OCI-LY1 (cell line): ENCODE measurements at regions not wholly inside any gene's neighbourhood (a gene's known extent, or its start where the extent isn't known, plus 50 kb on each side); places are given as distances from the start of the nearest gene placed in this dataset.

Experiments
- H2AFZ ChIP-seq: fragments of 200-600 bp; sonication (generic), shearing (Covaris generic); 2 replicates; pipeline ENCODE4 v1.6.0; 2014; ENCODE audit warnings: antibody characterized with exemption, mild to moderate bottlenecking, low read length
- H3F3A ChIP-seq: fragments of 200-600 bp; sonication (generic), shearing (Covaris generic); 2 replicates; pipeline ENCODE4 v1.6.0; 2014; ENCODE audit warnings: mild to moderate bottlenecking, antibody characterized with exemption, low read length, moderate library complexity; ENCODE audit not compliant: insufficient read depth
- H3K27ac ChIP-seq: fragments of 200-600 bp; sonication (generic); 2 replicates; pipeline ENCODE4 v1.5.1; 2014; ENCODE audit warnings: low read length, mixed run types, mild to moderate bottlenecking, low read depth; ENCODE audit not compliant: poor library complexity, severe bottlenecking
- H3K27me3 ChIP-seq: fragments of 200-600 bp; sonication (generic); 2 replicates; pipeline ENCODE4 v1.6.0; 2014; ENCODE audit warnings: antibody characterized with exemption, mild to moderate bottlenecking, low read length, moderate library complexity; ENCODE audit not compliant: insufficient read depth
- H3K36me3 ChIP-seq: fragments of 200-600 bp; sonication (generic); 2 replicates; pipeline ENCODE4 v1.6.1; 2014; ENCODE audit warnings: mild to moderate bottlenecking, antibody characterized with exemption, low read length, moderate library complexity, mixed read lengths; ENCODE audit not compliant: insufficient read depth
- H3K4me1 ChIP-seq: fragments of 200-600 bp; sonication (generic); 2 replicates; pipeline ENCODE4 v1.5.1; 2014; ENCODE audit warnings: mild to moderate bottlenecking, low read length, moderate library complexity; ENCODE audit not compliant: insufficient read depth, severe bottlenecking
- H3K4me2 ChIP-seq: fragments of 200-600 bp; sonication (generic), shearing (Covaris generic); 2 replicates; pipeline ENCODE4 v1.6.1; 2014; ENCODE audit warnings: low read length
- H3K4me3 ChIP-seq: fragments of 200-600 bp; sonication (generic); 2 replicates; pipeline ENCODE4 v1.5.1; 2014; ENCODE audit warnings: low read length, low read depth, mild to moderate bottlenecking, mixed read lengths; ENCODE audit not compliant: poor library complexity, severe bottlenecking
- H3K79me2 ChIP-seq: fragments of 200-600 bp; shearing (Covaris generic); 2 replicates; pipeline ENCODE4 v1.6.1; 2016; ENCODE audit warnings: mixed run types, low read length, mixed read lengths; ENCODE audit not compliant: insufficient read depth
- H3K9ac ChIP-seq: fragments of 200-600 bp; sonication (generic), shearing (Covaris generic); 2 replicates; pipeline ENCODE4 v1.6.1; 2014; ENCODE audit warnings: mild to moderate bottlenecking, low read length, mixed read lengths
- H3K9me2 ChIP-seq: fragments of 200-600 bp; sonication (generic), shearing (Covaris generic); 2 replicates; pipeline ENCODE4 v1.6.1; 2014; ENCODE audit warnings: low read depth, mild to moderate bottlenecking, low read length, mixed read lengths
- H3K9me3 ChIP-seq: fragments of 200-600 bp; shearing (Covaris generic); 2 replicates; pipeline ENCODE4 v1.6.1; 2014; ENCODE audit warnings: low read length, mixed read lengths
- H4K20me1 ChIP-seq: fragments of 200-600 bp; sonication (generic), shearing (Covaris generic); 2 replicates; pipeline ENCODE4 v1.6.0; 2016; ENCODE audit warnings: mild to moderate bottlenecking, low read length; ENCODE audit not compliant: insufficient read depth
- CTCF ChIP-seq: fragments of 200-600 bp; sonication (generic), shearing (Covaris generic); IDR thresholded peaks from 2 replicates; pipeline ENCODE4 v1.5.1; 2017; ENCODE audit warnings: mild to moderate bottlenecking, antibody characterized with exemption, low read length, moderate library complexity, mixed read lengths
- EZH2 ChIP-seq: fragments of 200-600 bp; sonication (generic), shearing (Covaris generic); IDR thresholded peaks from 2 replicates; pipeline ENCODE4 v1.8.0; 2017; ENCODE audit warnings: borderline replicate concordance, mixed run types, mild to moderate bottlenecking, antibody characterized with exemption, low read length, moderate library complexity, mixed read lengths

GRCh38 chr20:19834287-19834686 lies 76.2 kb downstream of the RIN2 start:
- Histone ChIP-seq H3K27me3 (no peaks in the 10 kb centered on the region), H3K27ac (no peak overlapping the region), H3K4me1 (no peaks in the 10 kb centered on the region), H3F3A (no peaks in the 10 kb centered on the region), H3K9me2 (no peaks in the 10 kb centered on the region), H2AFZ (no peak overlapping the region), H3K9me3 (no peaks in the 10 kb centered on the region), H3K4me3 (no peak overlapping the region), H4K20me1 (no peaks in the 10 kb centered on the region), H3K36me3 (no peaks in the 10 kb centered on the region), H3K9ac (no peak overlapping the region), H3K79me2 (no peaks in the 10 kb centered on the region), H3K4me2 (no peak overlapping the region)
- no peak for TF ChIP-seq EZH2
- TF ChIP-seq CTCF = no peak

- Histone ChIP-seq H3K4me2 (no peak overlapping the region), H4K20me1 (no peaks in the 10 kb centered on the region), H2AFZ (no peak overlapping the region), H3K4me1 (no peaks in the 10 kb centered on the region), H3K9ac (no peak overlapping the region), H3K9me3 (no peaks in the 10 kb centered on the region), H3K27ac (no peak overlapping the region), H3K4me3 (no peak overlapping the region), H3K9me2 (no peaks in the 10 kb centered on the region), H3F3A (no peaks in the 10 kb centered on the region), H3K36me3 (no peaks in the 10 kb centered on the region), H3K27me3 (no peaks in the 10 kb centered on the region), H3K79me2 (no peaks in the 10 kb centered on the region)
- TF ChIP-seq EZH2 = no peak
- no peak for TF ChIP-seq CTCF
Observed at GRCh38 chr20:19834783-19835182, 76.7 kb downstream of the RIN2 start.

GRCh38 chr20:19835533-19836222 lies 77.6 kb downstream of the RIN2 start:
- no peaks in the 10 kb centered on the region for H3K36me3 ChIP-seq
- H3K9me2 ChIP-seq = no peaks in the 10 kb centered on the region
- H4K20me1 ChIP-seq = no peaks in the 10 kb centered on the region
- H3K27me3 ChIP-seq = no peaks in the 10 kb centered on the region
- H3F3A ChIP-seq = no peaks in the 10 kb centered on the region
- H3K4me3 ChIP-seq = no peak overlapping the region
- H3K9ac ChIP-seq = no peak overlapping the region
- H3K79me2 ChIP-seq = no peaks in the 10 kb centered on the region
- TF ChIP-seq EZH2 (no peak), CTCF (no peak)
- no peak overlapping the region for H3K4me2 ChIP-seq
- no peak overlapping the region for H3K27ac ChIP-seq
- H3K4me1 ChIP-seq = no peaks in the 10 kb centered on the region
- H3K9me3 ChIP-seq = no peaks in the 10 kb centered on the region
- H2AFZ ChIP-seq = no peak overlapping the region
